ENCODE measurements at regions not wholly inside any gene's neighbourhood (a gene's known extent, or its start where the extent isn't known, plus 50 kb on each side); places are given as distances from the start of the nearest gene placed in this dataset.

DNA sequence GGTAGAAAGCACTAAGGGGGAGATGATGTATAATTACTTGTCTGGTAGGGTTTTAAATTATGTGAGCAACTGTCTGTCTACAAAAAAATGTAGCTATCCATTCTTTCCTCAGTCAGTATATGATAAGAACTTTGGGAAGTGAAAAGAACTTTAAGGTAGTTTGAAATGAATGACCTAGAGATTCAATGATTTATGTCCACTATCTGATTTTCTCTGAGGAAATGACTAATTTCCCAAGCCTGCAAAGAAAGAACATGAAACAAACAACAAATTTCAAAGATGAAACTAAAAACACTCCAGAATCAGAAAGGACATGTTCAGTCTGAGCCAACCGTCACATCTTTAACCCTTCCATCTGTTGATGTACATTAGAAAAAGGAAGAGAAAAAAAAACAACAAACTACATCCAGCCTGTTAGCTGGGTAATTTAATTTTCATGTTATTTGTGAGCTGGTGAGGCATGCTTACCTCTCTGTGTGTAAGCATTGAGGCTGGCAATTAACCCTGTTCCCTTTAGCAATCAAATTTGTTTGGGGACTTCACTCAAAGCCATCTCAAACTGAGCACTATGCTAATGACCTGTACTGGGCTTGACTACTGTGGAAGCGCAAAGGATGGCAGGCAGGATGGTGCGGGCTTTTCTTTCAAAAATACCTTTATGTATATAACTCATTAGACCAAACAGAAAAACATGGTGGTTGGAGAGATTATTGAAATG, 220.1 kb downstream of the TUSC7 start:
- peak; percentile 67 for ATAC-seq
- 0 out of 2 replicates have a peak, but pooled peaks have one; percentile 18 for TF ChIP-seq ZNF8 (CRISPR knock-in tag; IDR thresholded peaks at IDR 0.05)
- TF ChIP-seq TCF4 (CRISPR knock-in tag; IDR thresholded peaks at IDR 0.05; ENCODE audit: borderline replicate concordance) = no peak
- TF ChIP-seq, protein P1, sequence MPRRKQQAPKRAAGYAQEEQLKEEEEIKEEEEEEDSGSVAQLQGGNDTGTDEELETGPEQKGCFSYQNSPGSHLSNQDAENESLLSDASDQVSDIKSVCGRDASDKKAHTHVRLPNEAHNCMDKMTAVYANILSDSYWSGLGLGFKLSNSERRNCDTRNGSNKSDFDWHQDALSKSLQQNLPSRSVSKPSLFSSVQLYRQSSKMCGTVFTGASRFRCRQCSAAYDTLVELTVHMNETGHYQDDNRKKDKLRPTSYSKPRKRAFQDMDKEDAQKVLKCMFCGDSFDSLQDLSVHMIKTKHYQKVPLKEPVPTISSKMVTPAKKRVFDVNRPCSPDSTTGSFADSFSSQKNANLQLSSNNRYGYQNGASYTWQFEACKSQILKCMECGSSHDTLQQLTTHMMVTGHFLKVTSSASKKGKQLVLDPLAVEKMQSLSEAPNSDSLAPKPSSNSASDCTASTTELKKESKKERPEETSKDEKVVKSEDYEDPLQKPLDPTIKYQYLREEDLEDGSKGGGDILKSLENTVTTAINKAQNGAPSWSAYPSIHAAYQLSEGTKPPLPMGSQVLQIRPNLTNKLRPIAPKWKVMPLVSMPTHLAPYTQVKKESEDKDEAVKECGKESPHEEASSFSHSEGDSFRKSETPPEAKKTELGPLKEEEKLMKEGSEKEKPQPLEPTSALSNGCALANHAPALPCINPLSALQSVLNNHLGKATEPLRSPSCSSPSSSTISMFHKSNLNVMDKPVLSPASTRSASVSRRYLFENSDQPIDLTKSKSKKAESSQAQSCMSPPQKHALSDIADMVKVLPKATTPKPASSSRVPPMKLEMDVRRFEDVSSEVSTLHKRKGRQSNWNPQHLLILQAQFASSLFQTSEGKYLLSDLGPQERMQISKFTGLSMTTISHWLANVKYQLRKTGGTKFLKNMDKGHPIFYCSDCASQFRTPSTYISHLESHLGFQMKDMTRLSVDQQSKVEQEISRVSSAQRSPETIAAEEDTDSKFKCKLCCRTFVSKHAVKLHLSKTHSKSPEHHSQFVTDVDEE (CRISPR knock-in tag; IDR thresholded peaks at IDR 0.05) = peak; percentile 69
- no peak for TF ChIP-seq ZNF70 (CRISPR knock-in tag; IDR thresholded peaks at IDR 0.05)
- TF ChIP-seq ISL1 (CRISPR knock-in tag; IDR thresholded peaks at IDR 0.05) = peak; percentile 80

DNA sequence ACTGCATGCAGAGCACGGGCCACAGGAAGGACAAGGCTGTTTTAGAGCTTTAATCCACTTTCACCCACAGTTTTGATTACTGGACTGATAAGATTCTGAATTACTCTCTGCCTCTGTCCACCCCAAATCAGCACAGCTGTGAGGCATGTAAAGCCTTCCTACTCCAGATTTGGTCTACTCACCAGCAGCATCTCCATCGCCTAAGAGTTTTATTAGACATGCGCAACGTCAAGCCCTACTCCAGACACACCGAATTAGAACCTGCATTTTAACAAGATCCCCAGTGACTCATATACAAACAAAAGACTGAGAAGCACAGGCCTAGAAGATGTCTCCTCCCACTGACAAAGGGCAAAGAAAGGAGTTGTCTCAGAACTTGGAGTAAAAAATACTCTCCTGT, 221.2 kb downstream of the TUSC7 start:
- peak; percentile 72 for ATAC-seq
- TF ChIP-seq ZNF565 (CRISPR knock-in tag; conservative IDR thresholded peaks at IDR 0.05; ENCODE audit: low read depth) (no peak), OSR1 (CRISPR knock-in tag; IDR thresholded peaks at IDR 0.05) (no peak), ZNF8 (CRISPR knock-in tag; IDR thresholded peaks at IDR 0.05) (no peak), TCF4 (CRISPR knock-in tag; IDR thresholded peaks at IDR 0.05; ENCODE audit: borderline replicate concordance) (peak; percentile 76; the same call in 1 of the 2 replicates), SNAI2 (CRISPR knock-in tag; IDR thresholded peaks at IDR 0.05) (peak; percentile 73; the same call in 1 of the 2 replicates)
- TF ChIP-seq, protein P1 (CRISPR knock-in tag; IDR thresholded peaks at IDR 0.05) = peak; percentile 68
- TF ChIP-seq, protein P2, sequence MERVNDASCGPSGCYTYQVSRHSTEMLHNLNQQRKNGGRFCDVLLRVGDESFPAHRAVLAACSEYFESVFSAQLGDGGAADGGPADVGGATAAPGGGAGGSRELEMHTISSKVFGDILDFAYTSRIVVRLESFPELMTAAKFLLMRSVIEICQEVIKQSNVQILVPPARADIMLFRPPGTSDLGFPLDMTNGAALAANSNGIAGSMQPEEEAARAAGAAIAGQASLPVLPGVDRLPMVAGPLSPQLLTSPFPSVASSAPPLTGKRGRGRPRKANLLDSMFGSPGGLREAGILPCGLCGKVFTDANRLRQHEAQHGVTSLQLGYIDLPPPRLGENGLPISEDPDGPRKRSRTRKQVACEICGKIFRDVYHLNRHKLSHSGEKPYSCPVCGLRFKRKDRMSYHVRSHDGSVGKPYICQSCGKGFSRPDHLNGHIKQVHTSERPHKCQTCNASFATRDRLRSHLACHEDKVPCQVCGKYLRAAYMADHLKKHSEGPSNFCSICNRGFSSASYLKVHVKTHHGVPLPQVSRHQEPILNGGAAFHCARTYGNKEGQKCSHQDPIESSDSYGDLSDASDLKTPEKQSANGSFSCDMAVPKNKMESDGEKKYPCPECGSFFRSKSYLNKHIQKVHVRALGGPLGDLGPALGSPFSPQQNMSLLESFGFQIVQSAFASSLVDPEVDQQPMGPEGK (CRISPR knock-in tag; IDR thresholded peaks at IDR 0.05; ENCODE audit: borderline replicate concordance) = no peak

DNA sequence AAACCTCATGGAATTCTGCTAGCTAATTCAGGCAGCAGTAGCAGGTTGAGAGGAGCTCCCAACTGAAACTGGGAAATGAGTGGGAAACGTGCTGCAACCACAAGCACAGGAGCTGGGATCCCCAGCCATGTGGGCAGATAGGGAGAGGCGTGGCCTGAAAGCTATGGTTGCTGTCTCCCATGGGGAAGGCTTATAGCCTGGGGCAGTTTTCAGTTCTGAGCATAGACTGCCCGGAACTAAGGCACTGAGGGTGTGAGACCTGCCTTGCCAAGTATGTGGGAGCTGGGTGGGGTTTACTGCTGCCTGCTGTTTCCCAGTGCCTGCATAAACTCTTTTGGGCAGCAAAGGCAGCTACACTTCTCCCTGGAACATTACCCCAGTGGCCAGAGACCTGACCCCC, 229.5 kb downstream of the TUSC7 start:
- ATAC-seq = no peak
- no peak for TF ChIP-seq ZNF565 (CRISPR knock-in tag; conservative IDR thresholded peaks at IDR 0.05; ENCODE audit: low read depth)
- TF ChIP-seq, protein P3, sequence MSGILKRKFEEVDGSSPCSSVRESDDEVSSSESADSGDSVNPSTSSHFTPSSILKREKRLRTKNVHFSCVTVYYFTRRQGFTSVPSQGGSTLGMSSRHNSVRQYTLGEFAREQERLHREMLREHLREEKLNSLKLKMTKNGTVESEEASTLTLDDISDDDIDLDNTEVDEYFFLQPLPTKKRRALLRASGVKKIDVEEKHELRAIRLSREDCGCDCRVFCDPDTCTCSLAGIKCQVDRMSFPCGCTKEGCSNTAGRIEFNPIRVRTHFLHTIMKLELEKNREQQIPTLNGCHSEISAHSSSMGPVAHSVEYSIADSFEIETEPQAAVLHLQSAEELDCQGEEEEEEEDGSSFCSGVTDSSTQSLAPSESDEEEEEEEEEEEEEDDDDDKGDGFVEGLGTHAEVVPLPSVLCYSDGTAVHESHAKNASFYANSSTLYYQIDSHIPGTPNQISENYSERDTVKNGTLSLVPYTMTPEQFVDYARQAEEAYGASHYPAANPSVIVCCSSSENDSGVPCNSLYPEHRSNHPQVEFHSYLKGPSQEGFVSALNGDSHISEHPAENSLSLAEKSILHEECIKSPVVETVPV (CRISPR knock-in tag; IDR thresholded peaks at IDR 0.05) = no peak
- TF ChIP-seq PPARA (CRISPR knock-in tag; IDR thresholded peaks at IDR 0.05; ENCODE audit: borderline replicate concordance) = no peak
- TF ChIP-seq OSR1 (CRISPR knock-in tag; IDR thresholded peaks at IDR 0.05) = no peak
- TF ChIP-seq, protein P4, sequence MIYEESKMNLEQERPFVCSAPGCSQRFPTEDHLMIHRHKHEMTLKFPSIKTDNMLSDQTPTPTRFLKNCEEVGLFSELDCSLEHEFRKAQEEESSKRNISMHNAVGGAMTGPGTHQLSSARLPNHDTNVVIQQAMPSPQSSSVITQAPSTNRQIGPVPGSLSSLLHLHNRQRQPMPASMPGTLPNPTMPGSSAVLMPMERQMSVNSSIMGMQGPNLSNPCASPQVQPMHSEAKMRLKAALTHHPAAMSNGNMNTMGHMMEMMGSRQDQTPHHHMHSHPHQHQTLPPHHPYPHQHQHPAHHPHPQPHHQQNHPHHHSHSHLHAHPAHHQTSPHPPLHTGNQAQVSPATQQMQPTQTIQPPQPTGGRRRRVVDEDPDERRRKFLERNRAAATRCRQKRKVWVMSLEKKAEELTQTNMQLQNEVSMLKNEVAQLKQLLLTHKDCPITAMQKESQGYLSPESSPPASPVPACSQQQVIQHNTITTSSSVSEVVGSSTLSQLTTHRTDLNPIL (CRISPR knock-in tag; IDR thresholded peaks at IDR 0.05; ENCODE audit: low read depth) = no peak
- no peak for TF ChIP-seq TCF4 (CRISPR knock-in tag; IDR thresholded peaks at IDR 0.05; ENCODE audit: borderline replicate concordance)
- no peak for TF ChIP-seq ISL1 (CRISPR knock-in tag; IDR thresholded peaks at IDR 0.05)
- TF ChIP-seq SNAI2 (CRISPR knock-in tag; IDR thresholded peaks at IDR 0.05) = no peak
- TF ChIP-seq ZFP30 (CRISPR knock-in tag; IDR thresholded peaks at IDR 0.05) = no peak
- no peak for TF ChIP-seq RARB (CRISPR knock-in tag; IDR thresholded peaks at IDR 0.05)

DNA sequence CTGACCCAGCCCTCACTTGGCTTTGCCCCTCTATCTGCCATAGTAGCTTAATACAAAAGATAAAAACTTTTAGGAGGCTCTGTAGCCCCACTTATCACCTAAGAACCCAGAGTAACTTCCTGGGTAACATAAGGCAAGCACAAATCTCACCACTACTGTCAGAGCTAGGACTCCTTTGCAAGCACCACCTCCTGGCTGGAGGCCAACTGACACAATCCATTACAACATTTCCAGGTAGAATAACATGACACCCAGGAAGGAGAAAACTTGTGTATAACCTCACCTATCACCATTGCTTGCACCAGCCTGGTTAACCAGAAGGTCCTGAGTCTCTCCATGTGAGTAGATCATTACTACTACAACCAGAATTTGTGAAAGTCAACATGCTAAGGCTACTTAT, 230.0 kb downstream of the TUSC7 start:
- no peak for ATAC-seq
- TF ChIP-seq, protein P2 (CRISPR knock-in tag; IDR thresholded peaks at IDR 0.05; ENCODE audit: borderline replicate concordance) = no peak
- TF ChIP-seq, protein P4 (CRISPR knock-in tag; IDR thresholded peaks at IDR 0.05; ENCODE audit: low read depth) = no peak
- TF ChIP-seq, protein P1 (CRISPR knock-in tag; IDR thresholded peaks at IDR 0.05) = no peak
- TF ChIP-seq ZNF8 (CRISPR knock-in tag; IDR thresholded peaks at IDR 0.05) = no peak
- TF ChIP-seq ZNF565 (CRISPR knock-in tag; conservative IDR thresholded peaks at IDR 0.05; ENCODE audit: low read depth) = no peak
- TF ChIP-seq OSR1 (CRISPR knock-in tag; IDR thresholded peaks at IDR 0.05) = no peak
- TF ChIP-seq TOX (CRISPR knock-in tag; IDR thresholded peaks at IDR 0.05; ENCODE audit: borderline replicate concordance) = no peak

All from SK-N-SH treated with all-trans-retinoic acid at 6 μM for 48 hours (cell line).